ENCODE measurements at regions not wholly inside any gene's neighbourhood (a gene's known extent, or its start where the extent isn't known, plus 50 kb on each side); places are given as distances from the start of the nearest gene placed in this dataset.

GRCh38 chr20:6411651-6412050 is 288.8 kb upstream of the FERMT1 start:
- TF ChIP-seq ATF2 (IDR thresholded peaks at IDR 0.05; ENCODE audit: low read length) (no peak), CHD1 (IDR thresholded peaks at IDR 0.05; ENCODE audit: low read depth, low read length) (no peak), YY1 (IDR thresholded peaks at IDR 0.05; ENCODE audit: low read depth, low read length) (no peak), PHF8 (conservative IDR thresholded peaks at IDR 0.05; ENCODE audit: low read depth, low read length) (no peak), MAX (IDR thresholded peaks at IDR 0.05) (no peak), CREB1 (IDR thresholded peaks at IDR 0.05) (no peak), EP300 (IDR thresholded peaks at IDR 0.05; ENCODE audit: borderline replicate concordance in 1 of 2, low read depth in 2 of 2, low read length in 2 of 2) (no peak), TBP (IDR thresholded peaks at IDR 0.05; ENCODE audit: low read depth, low read length) (no peak), POLR2A (IDR thresholded peaks at IDR 0.05; ENCODE audit: control extremely low read depth in 1 of 2, low read depth in 2 of 2, low read length in 2 of 2) (no peak), NRF1 (IDR thresholded peaks at IDR 0.05; ENCODE audit: low read depth, low read length) (no peak), CTCF (IDR thresholded peaks at IDR 0.05; ENCODE audit: control extremely low read depth in 1 of 3, insufficient read depth in 1 of 3, low read depth in 1 of 3, low read length in 3 of 3) (no peak), RFX5 (IDR thresholded peaks at IDR 0.05; ENCODE audit: borderline replicate concordance, low read depth, low read length) (no peak), JUN (IDR thresholded peaks at IDR 0.05; ENCODE audit: low read depth, low read length) (no peak), ATF3 (IDR thresholded peaks at IDR 0.05; ENCODE audit: insufficient read depth, low read depth, low read length) (no peak)
